ENCODE measurements at regions not wholly inside any gene's neighbourhood (a gene's known extent, or its start where the extent isn't known, plus 50 kb on each side); places are given as distances from the start of the nearest gene placed in this dataset.
"Not testable (repeated sequence)": the region's sequence is repeated elsewhere in the genome, so short reads cannot be mapped to it uniquely, and the experiment has no call there.

DNA sequence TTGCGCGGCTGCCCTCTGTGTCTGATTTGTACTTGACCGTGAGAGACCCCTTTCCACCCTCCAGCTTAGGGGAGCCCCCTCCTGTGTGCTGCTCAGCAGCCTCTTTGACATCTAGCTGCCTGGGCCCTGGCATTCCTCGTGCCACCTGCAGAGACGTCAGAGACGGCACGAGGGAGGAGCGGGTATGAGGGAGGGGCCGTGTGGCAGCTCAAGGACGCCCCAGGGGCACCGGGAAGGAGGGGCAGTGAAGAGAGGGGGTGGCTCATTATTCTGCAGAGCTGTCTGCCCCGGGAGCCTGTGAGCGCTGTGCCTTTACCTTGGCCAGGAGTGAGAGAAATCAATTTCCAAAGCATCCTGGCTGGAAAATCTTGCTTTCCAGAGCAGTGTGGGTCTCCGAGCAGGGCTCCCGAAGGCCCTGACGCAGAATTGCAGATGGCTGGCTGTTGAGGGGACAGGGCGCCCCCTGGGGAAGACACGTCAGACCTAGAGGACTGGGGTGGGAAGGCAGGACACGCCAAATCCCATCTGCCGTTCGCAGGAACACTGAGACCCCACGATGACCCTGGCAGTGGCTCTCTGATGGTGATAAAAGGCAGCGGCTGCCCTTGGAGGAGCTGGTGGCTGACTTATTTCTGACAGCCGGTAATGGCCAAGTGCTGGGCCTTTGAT, 3950.5 kb upstream of the TPTE start:
- SMC1A ChIA-PET (ENCODE audit: uncharacterized antibody, unreplicated experiment); BruUV-seq (replicated peaks); in situ Hi-C loops (cut with MboI); H3K36me3 ChIP-seq (ENCODE audit: control insufficient read depth in 2 of 2, insufficient read depth in 2 of 2, low read length in 1 of 2); intact Hi-C loops (cut with micrococcal nuclease; ENCODE audit: unreplicated experiment); H3K4me2 ChIP-seq (ENCODE audit: control insufficient read depth, insufficient read depth); H3K9me3 ChIP-seq (replicated peaks; ENCODE audit: control insufficient read depth, insufficient read depth, low read length); H3K27me3 ChIP-seq (replicated peaks in 1 of 2; ENCODE audit: control insufficient read depth in 2 of 2, insufficient read depth in 2 of 2, low read length in 1 of 2); CTCF ChIA-PET; H3K4me1 ChIP-seq (ENCODE audit: control insufficient read depth, insufficient read depth, low read length); H3K27ac ChIP-seq (ENCODE audit: control insufficient read depth, insufficient read depth); FAIRE-seq; POLR2A ChIA-PET; DNase-seq (ENCODE audit: low read depth, low spot score); ATAC-seq; H3K4me3 ChIP-seq; H4K20me1 ChIP-seq (ENCODE audit: control insufficient read depth, insufficient read depth); H3K9ac ChIP-seq (ENCODE audit: control insufficient read depth, insufficient read depth, low read length); H3K79me2 ChIP-seq (ENCODE audit: control insufficient read depth, insufficient read depth, low read length); H2AFZ ChIP-seq (ENCODE audit: control insufficient read depth, low read depth, low read length); RAD21 ChIA-PET (ENCODE audit: unreplicated experiment): not testable (repeated sequence)
- no CpG with 5 or more reads among the region's 24 CpGs for WGBS (ENCODE audit: insufficient coverage, insufficient replicate concordance, low lambda C conversion rate, missing lambda C conversion rate)

- SMC1A ChIA-PET (ENCODE audit: uncharacterized antibody, unreplicated experiment); H3K9me3 ChIP-seq (replicated peaks; ENCODE audit: control insufficient read depth, insufficient read depth, low read length); H4K20me1 ChIP-seq (ENCODE audit: control insufficient read depth, insufficient read depth); intact Hi-C loops (cut with micrococcal nuclease; ENCODE audit: unreplicated experiment); ATAC-seq; H3K4me2 ChIP-seq (ENCODE audit: control insufficient read depth, insufficient read depth); H2AFZ ChIP-seq (ENCODE audit: control insufficient read depth, low read depth, low read length); CTCF ChIA-PET; H3K4me1 ChIP-seq (ENCODE audit: control insufficient read depth, insufficient read depth, low read length); DNase-seq (ENCODE audit: low read depth, low spot score); RAD21 ChIA-PET (ENCODE audit: unreplicated experiment); H3K79me2 ChIP-seq (ENCODE audit: control insufficient read depth, insufficient read depth, low read length); FAIRE-seq; H3K4me3 ChIP-seq; in situ Hi-C loops (cut with MboI); H3K27ac ChIP-seq (ENCODE audit: control insufficient read depth, insufficient read depth); POLR2A ChIA-PET; H3K9ac ChIP-seq (ENCODE audit: control insufficient read depth, insufficient read depth, low read length); H3K36me3 ChIP-seq (ENCODE audit: control insufficient read depth in 2 of 2, insufficient read depth in 2 of 2, low read length in 1 of 2); H3K27me3 ChIP-seq (replicated peaks in 1 of 2; ENCODE audit: control insufficient read depth in 2 of 2, insufficient read depth in 2 of 2, low read length in 1 of 2); BruUV-seq (replicated peaks): not testable (repeated sequence)
- WGBS (ENCODE audit: insufficient coverage, insufficient replicate concordance, low lambda C conversion rate, missing lambda C conversion rate), result no CpG with 5 or more reads among the region's 15 CpGs
These were observed 3947.8 kb upstream of the TPTE start for GRCh38 chr21:6573576-6573975.

DNA sequence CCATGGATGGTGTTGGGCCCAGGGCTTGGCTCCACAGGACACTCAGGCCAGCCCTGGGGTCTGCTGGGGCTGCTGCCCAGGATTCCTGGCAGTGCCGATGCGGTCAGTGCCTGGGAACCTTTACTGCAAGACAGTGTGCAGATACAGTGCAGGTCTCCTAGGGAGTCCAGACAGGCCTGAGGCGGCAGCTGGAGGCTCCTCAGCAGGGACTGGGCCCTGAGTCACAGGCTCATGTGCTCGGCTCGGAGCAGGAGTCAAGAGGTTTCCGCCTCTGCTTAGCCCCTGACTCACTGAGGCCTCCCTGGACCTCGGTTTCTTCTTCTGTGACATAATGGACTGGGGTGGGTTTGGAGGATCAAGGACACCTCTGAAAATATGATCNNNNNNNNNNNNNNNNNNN, 3941.6 kb upstream of the TPTE start:
- SMC1A ChIA-PET (ENCODE audit: uncharacterized antibody, unreplicated experiment); H3K4me2 ChIP-seq (ENCODE audit: control insufficient read depth, insufficient read depth); H3K9me3 ChIP-seq (replicated peaks; ENCODE audit: control insufficient read depth, insufficient read depth, low read length); H3K79me2 ChIP-seq (ENCODE audit: control insufficient read depth, insufficient read depth, low read length); H3K27me3 ChIP-seq (replicated peaks in 1 of 2; ENCODE audit: control insufficient read depth in 2 of 2, insufficient read depth in 2 of 2, low read length in 1 of 2); CTCF ChIA-PET; ATAC-seq; BruUV-seq (replicated peaks); H3K36me3 ChIP-seq (ENCODE audit: control insufficient read depth in 2 of 2, insufficient read depth in 2 of 2, low read length in 1 of 2); intact Hi-C loops (cut with micrococcal nuclease; ENCODE audit: unreplicated experiment); in situ Hi-C loops (cut with MboI); H2AFZ ChIP-seq (ENCODE audit: control insufficient read depth, low read depth, low read length); H3K27ac ChIP-seq (ENCODE audit: control insufficient read depth, insufficient read depth); H4K20me1 ChIP-seq (ENCODE audit: control insufficient read depth, insufficient read depth); H3K9ac ChIP-seq (ENCODE audit: control insufficient read depth, insufficient read depth, low read length); RAD21 ChIA-PET (ENCODE audit: unreplicated experiment); H3K4me3 ChIP-seq; FAIRE-seq; POLR2A ChIA-PET; DNase-seq (ENCODE audit: low read depth, low spot score); H3K4me1 ChIP-seq (ENCODE audit: control insufficient read depth, insufficient read depth, low read length): not testable (repeated sequence)
- no CpG with 5 or more reads among the region's 7 CpGs for WGBS (ENCODE audit: insufficient coverage, insufficient replicate concordance, low lambda C conversion rate, missing lambda C conversion rate)

Measured in GM12878 (cell line).